Upper lobe of right lung (tissue), 1 donor: ENCODE measurements at regions not wholly inside any gene's neighbourhood (a gene's known extent, or its start where the extent isn't known, plus 50 kb on each side); places are given as distances from the start of the nearest gene placed in this dataset.

Source experiments
- ATAC-seq: fragments of 200-7000 bp; cut with Tn5 transposase; one replicate; pipeline ENCODE4 v1.9.1; 2020; ENCODE audit warnings: mild to moderate bottlenecking, moderate library complexity
- DNase-seq: peaks from one replicate; pipeline ENCODE4 v3.0.0-alpha.2; 2020
- H3K27ac ChIP-seq: fragments of 200-600 bp; one replicate; pipeline ENCODE4 v1.8.0; 2022
- H3K27me3 ChIP-seq: fragments of 200-600 bp; one replicate; pipeline ENCODE4 v1.8.0; 2022; ENCODE audit warnings: mild to moderate bottlenecking
- H3K36me3 ChIP-seq: fragments of 200-600 bp; one replicate; pipeline ENCODE4 v1.8.0; 2022
- H3K4me1 ChIP-seq: fragments of 200-600 bp; one replicate; pipeline ENCODE4 v1.8.0; 2022
- H3K4me3 ChIP-seq: fragments of 200-600 bp; one replicate; pipeline ENCODE4 v1.8.0; 2022; ENCODE audit warnings: mild to moderate bottlenecking
- H3K9me3 ChIP-seq: fragments of 200-600 bp; one replicate; pipeline ENCODE4 v1.8.0; 2022
- CTCF ChIP-seq: fragments of 200-600 bp; IDR thresholded peaks from one replicate; pipeline ENCODE4 v1.8.0; 2022; ENCODE audit warnings: antibody characterized with exemption
- intact Hi-C: fragments of 100-400 bp; cut with DNase I; formaldehyde crosslinking; loops from one replicate; pipeline ENCODE4 v1.11.0; 2022
- donor health status: DM: no; HTN: yes; CAD: no; lungs with severe emphysema.

DNA sequence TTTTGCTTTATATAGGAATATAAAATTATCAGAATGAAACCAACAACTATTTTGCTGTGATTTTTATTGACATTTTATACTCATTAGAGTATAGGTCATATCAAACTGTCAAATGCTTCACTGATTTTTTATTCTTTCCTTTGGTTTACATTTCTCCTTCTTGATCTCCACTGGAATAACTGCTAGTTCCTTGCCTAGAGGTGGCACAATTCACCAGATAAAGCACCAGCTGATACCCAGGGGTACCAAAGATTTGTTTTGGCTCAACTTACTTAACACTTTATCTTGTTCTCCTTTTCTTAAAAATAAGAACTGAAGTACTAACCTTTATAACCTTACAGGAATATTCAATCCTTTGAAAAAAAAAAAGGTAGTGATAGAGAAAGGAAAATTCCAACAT, 725.1 kb upstream of the CHORDC1 start:
- Histone ChIP-seq H3K27me3 (no peaks in the 10 kb centered on the region), H3K36me3 (no peaks in the 10 kb centered on the region), H3K4me3 (no peak overlapping the region), H3K4me1 (no peaks in the 10 kb centered on the region), H3K9me3 (no peaks in the 10 kb centered on the region), H3K27ac (no peak overlapping the region)
- intact Hi-C loops = no loop called here
- no peak for DNase-seq
- no peak for TF ChIP-seq CTCF
- ATAC-seq = no peak

GRCh38 chr11:90930252-90930651, 707.4 kb upstream of the CHORDC1 start:
- H3K4me1 ChIP-seq = no peaks in the 10 kb centered on the region
- DNase-seq (no peak), ATAC-seq (no peak)
- H3K4me3 ChIP-seq = no peak overlapping the region
- no peaks in the 10 kb centered on the region for H3K36me3 ChIP-seq
- intact Hi-C loops = no loop called here
- no peak overlapping the region for H3K27ac ChIP-seq
- TF ChIP-seq CTCF = no peak
- H3K9me3 ChIP-seq = no peaks in the 10 kb centered on the region
- H3K27me3 ChIP-seq = no peaks in the 10 kb centered on the region

DNA sequence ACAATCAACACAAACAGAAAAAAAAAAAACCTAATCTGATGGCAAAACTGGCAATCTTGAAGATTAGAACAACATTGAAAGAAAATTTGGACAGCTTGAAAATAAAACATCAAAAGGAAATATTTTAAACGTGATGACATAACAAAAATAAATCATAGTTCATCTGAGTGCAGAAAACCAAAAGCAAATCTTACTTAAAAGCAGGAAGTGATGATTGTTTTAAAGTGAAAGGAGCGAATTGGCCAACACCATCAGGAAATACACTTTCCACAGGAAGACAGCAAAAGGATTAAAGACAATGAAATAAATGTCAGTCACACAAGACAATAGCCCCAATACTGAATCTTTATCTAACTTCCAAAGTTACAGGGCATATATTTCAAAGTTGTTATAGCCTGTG, 696.5 kb upstream of the CHORDC1 start:
- intact Hi-C loops = no loop called here
- Histone ChIP-seq H3K27ac (no peak overlapping the region), H3K27me3 (no peaks in the 10 kb centered on the region), H3K4me1 (no peaks in the 10 kb centered on the region), H3K9me3 (no peaks in the 10 kb centered on the region), H3K36me3 (no peaks in the 10 kb centered on the region), H3K4me3 (no peak overlapping the region)
- DNase-seq (no peak), ATAC-seq (no peak)
- TF ChIP-seq CTCF = no peak

DNA sequence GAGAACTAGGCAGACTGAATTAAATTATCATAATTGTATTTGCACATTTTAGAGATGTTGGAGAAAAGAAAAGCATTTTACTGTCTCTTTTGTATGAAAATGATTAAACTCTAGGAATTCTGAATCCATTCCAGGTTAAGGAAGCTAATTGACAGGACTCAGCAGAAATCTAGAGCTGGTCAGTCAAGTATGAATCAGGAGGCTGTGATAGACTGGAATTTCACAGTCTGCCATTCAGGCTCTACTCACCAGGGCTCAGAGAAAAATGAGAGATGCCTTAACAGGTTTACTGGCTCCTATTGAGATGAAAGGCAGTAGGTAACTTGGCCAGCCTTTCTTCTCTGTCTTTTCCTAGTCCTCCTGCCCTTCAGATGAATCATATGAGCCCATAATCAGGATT, 693.9 kb upstream of the CHORDC1 start:
- no peaks in the 10 kb centered on the region for H3K9me3 ChIP-seq
- H3K27me3 ChIP-seq = no peaks in the 10 kb centered on the region
- no peaks in the 10 kb centered on the region for H3K36me3 ChIP-seq
- intact Hi-C loops = no loop called here
- TF ChIP-seq CTCF = no peak
- H3K4me1 ChIP-seq = no peaks in the 10 kb centered on the region
- H3K4me3 ChIP-seq = no peak overlapping the region
- H3K27ac ChIP-seq = no peak overlapping the region
- DNase-seq (no peak), ATAC-seq (no peak)

DNA sequence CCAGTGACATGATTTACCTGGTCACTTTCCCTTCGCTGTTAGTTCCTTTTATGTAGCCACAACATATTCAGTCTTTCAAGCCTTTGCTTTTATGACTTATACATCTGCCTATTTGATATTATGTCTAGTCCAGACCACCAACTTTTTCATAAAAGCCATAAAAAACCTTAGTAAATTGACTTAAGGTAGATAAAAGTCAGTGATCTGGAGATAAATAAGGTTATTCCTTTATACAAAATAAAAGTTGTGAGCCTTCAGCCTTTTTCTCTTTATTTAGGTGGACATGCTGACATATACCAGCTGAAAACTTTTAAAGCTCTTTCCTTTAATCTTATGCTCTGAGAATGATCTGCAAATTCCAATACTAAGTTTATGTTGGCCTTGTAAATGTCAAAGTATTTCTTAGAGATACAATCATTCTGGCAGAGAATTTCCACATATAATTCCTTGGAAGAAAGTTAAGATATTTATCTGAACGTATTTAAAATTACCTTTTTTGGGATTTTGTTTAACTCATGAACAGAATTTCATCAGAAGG, 690.4 kb upstream of the CHORDC1 start:
- ATAC-seq (no peak), DNase-seq (no peak)
- no peak for TF ChIP-seq CTCF
- no peaks in the 10 kb centered on the region for H3K27me3 ChIP-seq
- no peaks in the 10 kb centered on the region for H3K9me3 ChIP-seq
- no peaks in the 10 kb centered on the region for H3K36me3 ChIP-seq
- intact Hi-C loops = no loop called here
- H3K4me3 ChIP-seq = no peak overlapping the region
- no peaks in the 10 kb centered on the region for H3K4me1 ChIP-seq
- no peak overlapping the region for H3K27ac ChIP-seq

DNA sequence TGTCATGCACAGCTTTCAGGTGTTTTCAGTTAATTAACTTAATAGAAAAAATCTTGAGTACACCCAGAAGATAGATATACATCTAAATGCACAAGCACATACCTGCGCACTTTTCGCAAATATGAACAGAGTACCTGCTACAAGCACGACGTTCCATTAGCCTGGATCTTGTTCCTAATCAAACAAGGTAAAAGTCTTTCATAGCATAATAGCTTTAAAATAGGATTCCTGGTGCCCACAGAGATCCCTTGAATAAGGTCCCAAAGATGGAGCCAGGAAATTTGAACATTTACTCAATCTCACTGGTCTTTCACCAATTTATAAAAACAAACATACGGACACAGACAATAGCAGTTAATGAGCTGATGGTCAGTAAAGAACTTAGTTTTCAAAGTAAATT, 689.8 kb upstream of the CHORDC1 start:
- Histone ChIP-seq H3K27me3 (no peaks in the 10 kb centered on the region), H3K4me1 (no peaks in the 10 kb centered on the region), H3K9me3 (no peaks in the 10 kb centered on the region), H3K4me3 (no peak overlapping the region), H3K27ac (no peak overlapping the region), H3K36me3 (no peaks in the 10 kb centered on the region)
- no peak for TF ChIP-seq CTCF
- ATAC-seq (no peak), DNase-seq (no peak)
- intact Hi-C loops = no loop called here
